GM12874 (cell line): ENCODE measurements at regions not wholly inside any gene's neighbourhood (a gene's known extent, or its start where the extent isn't known, plus 50 kb on each side); places are given as distances from the start of the nearest gene placed in this dataset.

Experiments
- CTCF ChIP-seq: IDR thresholded peaks from 2 replicates; pipeline ENCODE4 v1.5.1; 2011; ENCODE audit warnings: low read depth, mild to moderate bottlenecking, control low read depth, low read length, moderate library complexity; ENCODE audit not compliant: insufficient read depth

GRCh38 chr10:106132956-106133355 lies 1031.5 kb downstream of the SORCS1 start:
- no peak for TF ChIP-seq CTCF

- TF ChIP-seq CTCF = no peak
These were observed 1049.8 kb downstream of the SORCS1 start for GRCh38 chr10:106114656-106115186.

- no peak for TF ChIP-seq CTCF
These were observed 1053.3 kb downstream of the SORCS1 start for GRCh38 chr10:106111246-106111645.

- TF ChIP-seq CTCF = no peak
These were observed 1056.8 kb downstream of the SORCS1 start for GRCh38 chr10:106107706-106108105.

GRCh38 chr10:106106114-106106513 lies 1058.4 kb downstream of the SORCS1 start:
- no peak for TF ChIP-seq CTCF

GRCh38 chr10:106089855-106090254 lies 1074.7 kb downstream of the SORCS1 start:
- TF ChIP-seq CTCF = no peak

- TF ChIP-seq CTCF = no peak
These were observed 1078.1 kb downstream of the SORCS1 start for GRCh38 chr10:106086391-106086790.
